SK-N-SH (cell line): ENCODE measurements at regions not wholly inside any gene's neighbourhood (a gene's known extent, or its start where the extent isn't known, plus 50 kb on each side); places are given as distances from the start of the nearest gene placed in this dataset.

ENCODE experiments used
- CTCF ChIA-PET: fragments of 300-600, 350-600 bp; formaldehyde crosslinking; extraction: SDS; loops from one replicate; lab custom pipeline; 2021; lab: Yijun Ruan, JAX
- POLR2A ChIA-PET: fragments of 350-600 bp; sonication (Branson Sonifier 250); formaldehyde crosslinking; extraction: SDS; loops from one replicate; lab custom pipeline; 2020; ENCODE audit warnings: antibody characterized with exemption, inconsistent platforms; lab: Yijun Ruan, JAX
- DNase-seq: peaks from one replicate; pipeline ENCODE4 v3.0.0; 2012
- H2AFZ ChIP-seq: fragments of 200-600 bp; sonication (generic); 2 replicates; pipeline ENCODE4 v1.8.1; 2016; ENCODE audit warnings: antibody characterized with exemption, mild to moderate bottlenecking, low read depth
- H3F3A ChIP-seq: fragments of 200-600 bp; sonication (generic); replicated peaks from 2 replicates; pipeline ENCODE3; 2016; ENCODE audit warnings: antibody characterized with exemption, mild to moderate bottlenecking; ENCODE audit not compliant: insufficient read depth
- H3K27ac ChIP-seq, 2 experiments: fragments of 200-500 bp in 1 of 2; fragments of 200-600 bp in 1 of 2; sonication (Bioruptor generic) in 1 of 2; sonication (generic), shearing (Covaris generic) in 1 of 2; 2 replicates each; pipeline versions ENCODE4 v1.5.1 to v1.6.1; 2014 to 2016; ENCODE audit warnings: low read depth in 2 of 2, inconsistent platforms in 1 of 2, low read length in 1 of 2, mild to moderate bottlenecking in 1 of 2, mixed read lengths in 1 of 2
- H3K27me3 ChIP-seq: fragments of 200-600 bp; sonication (generic), shearing (Covaris generic); 2 replicates; pipeline ENCODE4 v1.6.1; 2016; ENCODE audit warnings: mixed run types; ENCODE audit not compliant: insufficient read depth
- H3K36me3 ChIP-seq, 2 experiments: fragments of 200-500 bp in 1 of 2; fragments of 200-600 bp in 1 of 2; sonication (Bioruptor generic) in 1 of 2; sonication (generic) in 1 of 2; replicated peaks in 1 of 2; 2 replicates each; pipeline versions ENCODE3 to v1.5.1; 2014 to 2016; ENCODE audit warnings: low read length in 1 of 2, mild to moderate bottlenecking in 1 of 2; ENCODE audit not compliant: insufficient read depth in 2 of 2, control insufficient read depth in 1 of 2
- H3K4me1 ChIP-seq, 2 experiments: fragments of 200-500 bp in 1 of 2; fragments of 200-600 bp in 1 of 2; sonication (Bioruptor generic) in 1 of 2; sonication (generic), shearing (Covaris generic) in 1 of 2; 2 replicates each; pipeline versions ENCODE4 v1.5.1 to v1.6.1; 2014 to 2016; ENCODE audit warnings: low read depth in 1 of 2, low read length in 1 of 2, mixed run types in 1 of 2; ENCODE audit not compliant: insufficient read depth in 2 of 2, control insufficient read depth in 1 of 2
- H3K4me2 ChIP-seq: fragments of 200-600 bp; sonication (generic), shearing (Covaris generic); 2 replicates; pipeline ENCODE4 v1.6.1; 2017; ENCODE audit warnings: mixed run types
- H3K4me3 ChIP-seq, 2 experiments: fragments of 200-500 bp in 1 of 2; fragments of 200-600 bp in 1 of 2; sonication (Bioruptor generic) in 1 of 2; sonication (generic), shearing (Covaris generic) in 1 of 2; 2 replicates each; pipeline versions ENCODE4 v1.5.1 to v1.8.1; 2014 to 2016; ENCODE audit warnings: low read depth in 2 of 2, inconsistent platforms in 1 of 2, low read length in 1 of 2, mild to moderate bottlenecking in 1 of 2, mixed read lengths in 1 of 2, moderate library complexity in 1 of 2
- H3K79me2 ChIP-seq: fragments of 200-600 bp; sonication (generic); 2 replicates; pipeline ENCODE4 v1.8.1; 2017; ENCODE audit warnings: mild to moderate bottlenecking; ENCODE audit not compliant: insufficient read depth
- H3K9ac ChIP-seq: fragments of 200-600 bp; sonication (generic); 2 replicates; pipeline ENCODE4 v1.6.1; 2017; ENCODE audit warnings: mixed run types
- H3K9me2 ChIP-seq: fragments of 200-600 bp; sonication (generic); 2 replicates; pipeline ENCODE4 v1.6.1; 2017; ENCODE audit warnings: mixed run types
- H3K9me3 ChIP-seq: fragments of 200-600 bp; sonication (generic); 2 replicates; pipeline ENCODE4 v1.6.1; 2017; ENCODE audit warnings: mixed run types, mild to moderate bottlenecking, moderate library complexity
- H4K20me1 ChIP-seq: fragments of 200-600 bp; sonication (generic); 2 replicates; pipeline ENCODE4 v1.6.1; 2017; ENCODE audit warnings: mild to moderate bottlenecking, mixed run types; ENCODE audit not compliant: insufficient read depth
- FOSL2 ChIP-seq: IDR thresholded peaks from 2 replicates; pipeline ENCODE4 v1.4.0; 2012; ENCODE audit warnings: low read depth, mild to moderate bottlenecking, moderate library complexity, borderline replicate concordance
- FOXM1 ChIP-seq: IDR thresholded peaks from 2 replicates; pipeline ENCODE4 v1.4.0; 2012; ENCODE audit warnings: low read depth, mild to moderate bottlenecking
- IRF3 ChIP-seq: fragments of 150-350 bp; IDR thresholded peaks from 2 replicates; pipeline ENCODE4 v1.6.1; 2016; ENCODE audit warnings: mild to moderate bottlenecking, low read depth, low read length
- JUND ChIP-seq: IDR thresholded peaks from 2 replicates; pipeline ENCODE4 v1.4.0; 2012
- MEF2A ChIP-seq: IDR thresholded peaks from 2 replicates; pipeline ENCODE4 v1.4.0; 2012; ENCODE audit warnings: low read depth, borderline replicate concordance
- NFIC ChIP-seq: IDR thresholded peaks from 2 replicates; pipeline ENCODE4 v1.4.0; 2012; ENCODE audit warnings: borderline replicate concordance
- PBX3 ChIP-seq: IDR thresholded peaks from 2 replicates; pipeline ENCODE4; 2012
- RCOR1 ChIP-seq: fragments of 150-350 bp; IDR thresholded peaks from 2 replicates; pipeline ENCODE4 v1.6.1; 2017; ENCODE audit warnings: antibody characterized with exemption, low read length
- TAF1 ChIP-seq: IDR thresholded peaks from 2 replicates; pipeline ENCODE4 v1.6.1; 2012; ENCODE audit warnings: low read depth, mild to moderate bottlenecking, low read length, moderate library complexity, borderline replicate concordance
- WGBS: methylation state at CpG from one replicate; pipeline ENCODE4 v1.1.6; 2017; ENCODE audit warnings: low lambda C conversion rate; 5-methylcytosine and 5-hydroxymethylcytosine counted together
- TF ChIP-seq, protein P1 (sequence below): IDR thresholded peaks from 2 replicates; pipeline ENCODE4 v1.4.0; 2012; ENCODE audit warnings: low read depth, borderline replicate concordance

DNA sequence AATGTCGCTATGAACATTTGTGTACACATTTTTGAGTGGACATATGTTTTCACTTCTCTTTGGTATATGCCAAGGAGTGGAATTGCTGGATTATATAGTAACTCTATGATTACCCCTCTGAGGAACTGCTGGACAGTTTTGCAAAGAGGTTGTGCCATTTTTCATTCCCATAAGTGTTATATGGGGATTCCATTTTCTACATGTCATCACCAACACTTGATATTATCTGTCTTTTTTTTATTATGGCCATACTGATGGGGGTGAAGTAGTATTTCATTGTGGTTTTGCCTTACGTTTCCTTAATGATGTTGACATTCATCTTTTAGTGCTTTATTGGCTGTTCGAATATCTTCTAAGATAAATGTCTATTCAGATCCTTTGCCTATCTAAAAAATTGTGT is 171.8 kb upstream of the LAMA2 start:
- TF ChIP-seq, protein P1, sequence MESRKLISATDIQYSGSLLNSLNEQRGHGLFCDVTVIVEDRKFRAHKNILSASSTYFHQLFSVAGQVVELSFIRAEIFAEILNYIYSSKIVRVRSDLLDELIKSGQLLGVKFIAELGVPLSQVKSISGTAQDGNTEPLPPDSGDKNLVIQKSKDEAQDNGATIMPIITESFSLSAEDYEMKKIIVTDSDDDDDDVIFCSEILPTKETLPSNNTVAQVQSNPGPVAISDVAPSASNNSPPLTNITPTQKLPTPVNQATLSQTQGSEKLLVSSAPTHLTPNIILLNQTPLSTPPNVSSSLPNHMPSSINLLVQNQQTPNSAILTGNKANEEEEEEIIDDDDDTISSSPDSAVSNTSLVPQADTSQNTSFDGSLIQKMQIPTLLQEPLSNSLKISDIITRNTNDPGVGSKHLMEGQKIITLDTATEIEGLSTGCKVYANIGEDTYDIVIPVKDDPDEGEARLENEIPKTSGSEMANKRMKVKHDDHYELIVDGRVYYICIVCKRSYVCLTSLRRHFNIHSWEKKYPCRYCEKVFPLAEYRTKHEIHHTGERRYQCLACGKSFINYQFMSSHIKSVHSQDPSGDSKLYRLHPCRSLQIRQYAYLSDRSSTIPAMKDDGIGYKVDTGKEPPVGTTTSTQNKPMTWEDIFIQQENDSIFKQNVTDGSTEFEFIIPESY = no peak
- TF ChIP-seq RCOR1 (no peak), IRF3 (no peak)
- no peak overlapping the region for H3K9ac ChIP-seq
- no peaks in the 10 kb centered on the region for H3K9me2 ChIP-seq
- H3K27ac ChIP-seq = no peak overlapping the region; a peak in 1 of 4 replicates
- H3K4me1 ChIP-seq = peaks cover 0 to 14% of the 10 kb centered on the region in 2 experiments; a peak in 3 of 4 replicates
- DNase-seq = no peak
- H3K79me2 ChIP-seq = no peaks in the 10 kb centered on the region
- peaks cover 28% of the 10 kb centered on the region for H3F3A ChIP-seq
- H3K9me3 ChIP-seq = no peaks in the 10 kb centered on the region
- no peak overlapping the region for H3K4me3 ChIP-seq
- H3K27me3 ChIP-seq = no peaks in the 10 kb centered on the region
- no peaks in the 10 kb centered on the region for H4K20me1 ChIP-seq
- H2AFZ ChIP-seq = no peak overlapping the region
- CTCF ChIA-PET = interaction anchor here (0.8 to 1.2 kb wide), 2 partner anchors 14 to 15 kb away, joined by 3 read pairs; no protein-coding TSS in a partner anchor
- H3K4me2 ChIP-seq = no peak overlapping the region
- WGBS = 74% methylated on average over 3 of the region's 3 CpGs
- H3K36me3 ChIP-seq = no peaks in the 10 kb centered on the region
- POLR2A ChIA-PET = no interaction called here

GRCh38 chr6:128710315-128710714 is 172.6 kb upstream of the LAMA2 start:
- ChIA-PET POLR2A (no interaction called here), CTCF (interaction anchor here (0.8 to 1.2 kb wide), 3 partner anchors 12 to 16 kb away, joined by 3 to 4 read pairs (median 3); no protein-coding TSS in a partner anchor)
- Histone ChIP-seq H2AFZ (peak overlapping the region; percentile 43; the same call in 1 of the 2 replicates), H3K4me2 (peak overlapping the region; percentile 29; the same call in 1 of the 2 replicates), H3K27me3 (no peaks in the 10 kb centered on the region), H3K4me1 (peaks cover 0 to 14% of the 10 kb centered on the region in 2 experiments; a peak in 3 of 4 replicates), H4K20me1 (no peaks in the 10 kb centered on the region), H3K36me3 (no peaks in the 10 kb centered on the region), H3K4me3 (no peak overlapping the region), H3F3A (peaks cover 28% of the 10 kb centered on the region), H3K27ac (peak overlapping the region in 1 of 2 experiments; percentile 37; a peak in 3 of 4 replicates), H3K9me2 (no peaks in the 10 kb centered on the region), H3K9me3 (no peaks in the 10 kb centered on the region), H3K9ac (no peak overlapping the region), H3K79me2 (no peaks in the 10 kb centered on the region)
- 43% methylated on average over 2 of the region's 2 CpGs for WGBS
- peak; percentile 41 for TF ChIP-seq FOSL2
- no peak; the same call in 1 of the 2 replicates for TF ChIP-seq PBX3
- TF ChIP-seq JUND = peak; percentile 7; the same call in 1 of the 2 replicates
- TF ChIP-seq NFIC = peak; percentile 18; the same call in 1 of the 2 replicates
- TF ChIP-seq FOXM1 = no peak
- no peak for TF ChIP-seq MEF2A
- no peak for TF ChIP-seq TAF1
- DNase-seq = no peak
